NT2/D1 (cell line): ENCODE measurements at regions not wholly inside any gene's neighbourhood (a gene's known extent, or its start where the extent isn't known, plus 50 kb on each side); places are given as distances from the start of the nearest gene placed in this dataset.

Experiments used
- DNase-seq: peaks from one replicate; pipeline ENCODE4 v3.0.0-alpha.2; 2011; ENCODE audit warnings: low read depth, low spot score
- H3K27me3 ChIP-seq: 2 replicates; pipeline ENCODE4 v1.6.0; 2011; ENCODE audit warnings: mild to moderate bottlenecking; ENCODE audit not compliant: insufficient read length, insufficient read depth
- H3K36me3 ChIP-seq: 2 replicates; pipeline ENCODE4 v1.6.1; 2011; ENCODE audit warnings: mild to moderate bottlenecking, low read length, mixed read lengths; ENCODE audit not compliant: insufficient read depth, insufficient read length
- H3K4me1 ChIP-seq: 2 replicates; pipeline ENCODE4 v1.5.1; 2011; ENCODE audit not compliant: insufficient read depth, insufficient read length
- H3K4me3 ChIP-seq: 2 replicates; pipeline ENCODE4 v1.5.1; 2011; ENCODE audit warnings: low read depth; ENCODE audit not compliant: insufficient read length
- H3K9ac ChIP-seq: 2 replicates; pipeline ENCODE4 v1.6.0; 2011; ENCODE audit warnings: low read depth; ENCODE audit not compliant: insufficient read length
- H3K9me3 ChIP-seq: 2 replicates; pipeline ENCODE4 v1.5.1; 2011; ENCODE audit warnings: mild to moderate bottlenecking, low read length; ENCODE audit not compliant: insufficient read depth
- SUZ12 ChIP-seq: IDR thresholded peaks from 2 replicates; pipeline ENCODE4 v1.6.1; 2011; ENCODE audit not compliant: insufficient read length, insufficient read depth; ENCODE audit errors: extremely low read depth
- YY1 ChIP-seq: IDR thresholded peaks from 2 replicates; pipeline ENCODE4 v1.6.1; 2011; ENCODE audit not compliant: insufficient read length, insufficient read depth
- ZNF274 ChIP-seq: IDR thresholded peaks from 2 replicates; pipeline ENCODE4 v1.6.1; 2011; ENCODE audit warnings: mild to moderate bottlenecking, low read depth, low read length

GRCh38 chr3:81237181-81237580, 524.3 kb downstream of the GBE1 start:
- no peaks in the 10 kb centered on the region for H3K9me3 ChIP-seq
- TF ChIP-seq ZNF274 (no peak), YY1 (no peak), SUZ12 (no peak)
- no peaks in the 10 kb centered on the region for H3K36me3 ChIP-seq
- H3K9ac ChIP-seq: no peak overlapping the region
- H3K27me3 ChIP-seq: no peaks in the 10 kb centered on the region
- H3K4me1 ChIP-seq: no peaks in the 10 kb centered on the region
- DNase-seq: no peak
- no peak overlapping the region for H3K4me3 ChIP-seq

GRCh38 chr3:81218023-81218422, 543.4 kb downstream of the GBE1 start:
- Histone ChIP-seq H3K9me3 (no peaks in the 10 kb centered on the region), H3K4me3 (no peak overlapping the region), H3K36me3 (no peaks in the 10 kb centered on the region), H3K27me3 (no peaks in the 10 kb centered on the region), H3K9ac (no peak overlapping the region), H3K4me1 (no peaks in the 10 kb centered on the region)
- peak; percentile 8 for DNase-seq
- TF ChIP-seq ZNF274: no peak
- no peak for TF ChIP-seq SUZ12
- no peak for TF ChIP-seq YY1

GRCh38 chr3:81217101-81217500, 544.3 kb downstream of the GBE1 start:
- Histone ChIP-seq H3K4me3 (no peak overlapping the region), H3K27me3 (no peaks in the 10 kb centered on the region), H3K9ac (no peak overlapping the region), H3K9me3 (no peaks in the 10 kb centered on the region), H3K36me3 (no peaks in the 10 kb centered on the region), H3K4me1 (no peaks in the 10 kb centered on the region)
- no peak for DNase-seq
- TF ChIP-seq ZNF274: no peak
- no peak for TF ChIP-seq SUZ12
- TF ChIP-seq YY1: no peak

GRCh38 chr3:81216192-81216591, 545.3 kb downstream of the GBE1 start:
- H3K4me1 ChIP-seq: no peaks in the 10 kb centered on the region
- H3K27me3 ChIP-seq: no peaks in the 10 kb centered on the region
- H3K36me3 ChIP-seq: no peaks in the 10 kb centered on the region
- no peak overlapping the region for H3K9ac ChIP-seq
- TF ChIP-seq YY1 (no peak), ZNF274 (no peak), SUZ12 (no peak)
- DNase-seq: no peak
- H3K4me3 ChIP-seq: no peak overlapping the region
- no peaks in the 10 kb centered on the region for H3K9me3 ChIP-seq

- Histone ChIP-seq H3K36me3 (no peaks in the 10 kb centered on the region), H3K4me3 (no peak overlapping the region), H3K9ac (no peak overlapping the region), H3K9me3 (no peaks in the 10 kb centered on the region), H3K27me3 (no peaks in the 10 kb centered on the region), H3K4me1 (no peaks in the 10 kb centered on the region)
- DNase-seq: no peak
- TF ChIP-seq SUZ12 (no peak), ZNF274 (no peak), YY1 (no peak)
Measured at GRCh38 chr3:81214631-81215030, 546.8 kb downstream of the GBE1 start.

GRCh38 chr3:81199587-81199986, 561.9 kb downstream of the GBE1 start:
- Histone ChIP-seq H3K9me3 (no peaks in the 10 kb centered on the region), H3K27me3 (no peaks in the 10 kb centered on the region), H3K36me3 (no peaks in the 10 kb centered on the region), H3K4me1 (no peaks in the 10 kb centered on the region), H3K4me3 (no peak overlapping the region), H3K9ac (no peak overlapping the region)
- TF ChIP-seq YY1 (no peak), SUZ12 (no peak), ZNF274 (no peak)
- DNase-seq: no peak

- no peak for DNase-seq
- no peak overlapping the region for H3K9ac ChIP-seq
- no peaks in the 10 kb centered on the region for H3K27me3 ChIP-seq
- no peaks in the 10 kb centered on the region for H3K4me1 ChIP-seq
- H3K9me3 ChIP-seq: no peaks in the 10 kb centered on the region
- H3K36me3 ChIP-seq: no peaks in the 10 kb centered on the region
- TF ChIP-seq ZNF274: no peak
- no peak for TF ChIP-seq SUZ12
- TF ChIP-seq YY1: no peak
- H3K4me3 ChIP-seq: no peak overlapping the region
Measured at GRCh38 chr3:81198756-81199155, 562.7 kb downstream of the GBE1 start.

- Histone ChIP-seq H3K9ac (no peak overlapping the region), H3K4me3 (no peak overlapping the region), H3K36me3 (no peaks in the 10 kb centered on the region), H3K4me1 (no peaks in the 10 kb centered on the region), H3K27me3 (no peaks in the 10 kb centered on the region), H3K9me3 (no peaks in the 10 kb centered on the region)
- no peak for TF ChIP-seq SUZ12
- TF ChIP-seq YY1: no peak
- TF ChIP-seq ZNF274: no peak
- DNase-seq: no peak
Measured at GRCh38 chr3:81198216-81198615, 563.2 kb downstream of the GBE1 start.
